Activated naive CD8-positive, alpha-beta T cell treated with anti-CD3 and anti-CD28 coated beads, Interleukin-2, amount 10 ng/mL, durations not matched to agents 7 days and 5 days (primary cell): ENCODE measurements at regions not wholly inside any gene's neighbourhood (a gene's known extent, or its start where the extent isn't known, plus 50 kb on each side); places are given as distances from the start of the nearest gene placed in this dataset.
A peak's percentile ranks its signal among the peaks of the same experiment; 100 is the strongest.

ENCODE experiments used
- ATAC-seq: fragments of 150-1000 bp; cut with Tn5 transposase; one replicate; pipeline ENCODE4 v1.10.0; 2021; ENCODE audit warnings: low read depth, moderate library complexity
- POLR2A ChIA-PET: fragments of 350-600 bp; sonication (Branson Sonifier 250); formaldehyde crosslinking; loops from one replicate; lab custom pipeline; 2021; ENCODE audit warnings: antibody characterized with exemption; lab: Charles Lee
- DNase-seq: peaks from one replicate; pipeline ENCODE4 v3.0.0; 2021
- H3K27ac Mint-ChIP-seq: one replicate; pipeline ENCODE4 v1.8.0; 2022; ENCODE audit warnings: mild to moderate bottlenecking, mixed read lengths
- H3K27me3 Mint-ChIP-seq: one replicate; pipeline ENCODE4 v1.8.0; 2022; ENCODE audit warnings: mild to moderate bottlenecking, moderate library complexity, mixed read lengths
- H3K36me3 Mint-ChIP-seq: one replicate; pipeline ENCODE4 v1.8.0; 2021; ENCODE audit warnings: mild to moderate bottlenecking, mixed read lengths
- H3K4me1 Mint-ChIP-seq: one replicate; pipeline ENCODE4 v1.8.0; 2021; ENCODE audit warnings: mixed read lengths
- H3K4me3 Mint-ChIP-seq: one replicate; pipeline ENCODE4 v1.8.0; 2022; ENCODE audit warnings: mild to moderate bottlenecking, moderate library complexity, mixed read lengths
- H3K9me3 Mint-ChIP-seq: one replicate; pipeline ENCODE4 v1.8.0; 2021; ENCODE audit warnings: mixed read lengths

DNA sequence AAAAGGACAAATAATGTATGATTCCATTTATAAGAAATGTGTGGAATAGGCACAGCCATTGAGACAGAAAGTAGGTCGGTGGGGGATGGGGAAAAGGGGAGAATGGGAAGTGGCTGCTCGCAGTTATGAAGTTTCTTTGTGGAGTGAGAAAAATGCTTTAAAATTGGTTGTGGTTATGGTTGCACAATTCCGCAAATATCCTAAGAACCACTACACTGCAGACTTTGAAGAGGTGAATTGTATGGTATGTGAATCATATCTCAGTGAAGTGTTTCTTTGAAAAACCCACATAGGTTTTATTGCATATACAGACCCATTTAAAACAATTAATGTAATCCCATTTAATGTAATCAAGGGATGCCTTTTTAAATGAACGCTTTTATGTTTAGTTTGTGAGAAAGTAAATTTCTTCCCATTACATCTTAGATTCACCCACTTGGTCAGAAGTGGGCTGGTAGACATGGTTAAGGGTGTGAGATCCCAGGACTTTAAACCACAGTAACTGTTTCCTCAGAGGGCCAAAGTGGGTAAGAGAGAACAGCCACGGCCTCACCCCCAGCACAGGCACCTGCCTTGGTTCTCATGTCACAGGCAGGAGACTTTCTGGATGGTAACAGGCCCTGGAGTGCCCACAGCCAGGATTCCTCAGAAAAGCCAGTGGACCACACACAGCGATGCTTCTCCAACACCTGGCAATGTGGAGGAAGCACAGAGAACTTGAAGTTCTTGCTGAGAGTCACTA lies 119.3 kb upstream of the GJB6 start:
- Mint-ChIP-seq H3K4me1 (peaks cover 7% of the 10 kb centered on the region), H3K27ac (no peak overlapping the region), H3K9me3 (peaks cover 6% of the 10 kb centered on the region), H3K27me3 (peaks cover 3% of the 10 kb centered on the region), H3K4me3 (no peak overlapping the region), H3K36me3 (peaks cover 3% of the 10 kb centered on the region)
- no peak for DNase-seq
- ATAC-seq = no peak
- POLR2A ChIA-PET = no interaction called here

- peaks cover 3% of the 10 kb centered on the region for H3K27me3 Mint-ChIP-seq
- POLR2A ChIA-PET = no interaction called here
- peaks cover 6% of the 10 kb centered on the region for H3K9me3 Mint-ChIP-seq
- no peak overlapping the region for H3K27ac Mint-ChIP-seq
- H3K4me3 Mint-ChIP-seq = no peak overlapping the region
- H3K36me3 Mint-ChIP-seq = peaks cover 3% of the 10 kb centered on the region
- DNase-seq = no peak
- H3K4me1 Mint-ChIP-seq = peaks cover 7% of the 10 kb centered on the region
- no peak for ATAC-seq
Observed at GRCh38 chr13:20350819-20351218, 118.7 kb upstream of the GJB6 start.

DNA sequence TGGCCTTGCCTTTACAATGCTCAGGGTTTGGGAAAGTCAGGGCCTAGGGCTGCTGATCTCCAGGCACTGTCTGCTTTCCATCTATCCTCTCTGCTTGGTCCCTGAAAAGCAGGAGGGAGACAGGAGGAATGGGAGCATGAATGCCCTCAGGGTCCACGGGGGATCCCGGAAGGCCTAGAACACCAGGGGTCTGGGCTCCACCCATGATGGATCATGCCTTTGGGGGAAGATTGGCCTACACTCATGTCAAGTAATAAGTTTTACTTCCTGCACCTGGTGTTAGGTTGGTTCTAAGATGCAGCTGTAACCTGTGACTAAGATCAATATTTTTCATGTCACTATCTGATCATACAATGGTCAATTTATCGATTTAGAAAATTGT lies 118.3 kb upstream of the GJB6 start:
- Mint-ChIP-seq H3K36me3 (peaks cover 3% of the 10 kb centered on the region), H3K27me3 (peaks cover 3% of the 10 kb centered on the region), H3K4me3 (no peak overlapping the region), H3K27ac (no peak overlapping the region), H3K9me3 (peaks cover 6% of the 10 kb centered on the region), H3K4me1 (peaks cover 7% of the 10 kb centered on the region)
- ATAC-seq (no peak), DNase-seq (no peak)
- POLR2A ChIA-PET = no interaction called here

DNA sequence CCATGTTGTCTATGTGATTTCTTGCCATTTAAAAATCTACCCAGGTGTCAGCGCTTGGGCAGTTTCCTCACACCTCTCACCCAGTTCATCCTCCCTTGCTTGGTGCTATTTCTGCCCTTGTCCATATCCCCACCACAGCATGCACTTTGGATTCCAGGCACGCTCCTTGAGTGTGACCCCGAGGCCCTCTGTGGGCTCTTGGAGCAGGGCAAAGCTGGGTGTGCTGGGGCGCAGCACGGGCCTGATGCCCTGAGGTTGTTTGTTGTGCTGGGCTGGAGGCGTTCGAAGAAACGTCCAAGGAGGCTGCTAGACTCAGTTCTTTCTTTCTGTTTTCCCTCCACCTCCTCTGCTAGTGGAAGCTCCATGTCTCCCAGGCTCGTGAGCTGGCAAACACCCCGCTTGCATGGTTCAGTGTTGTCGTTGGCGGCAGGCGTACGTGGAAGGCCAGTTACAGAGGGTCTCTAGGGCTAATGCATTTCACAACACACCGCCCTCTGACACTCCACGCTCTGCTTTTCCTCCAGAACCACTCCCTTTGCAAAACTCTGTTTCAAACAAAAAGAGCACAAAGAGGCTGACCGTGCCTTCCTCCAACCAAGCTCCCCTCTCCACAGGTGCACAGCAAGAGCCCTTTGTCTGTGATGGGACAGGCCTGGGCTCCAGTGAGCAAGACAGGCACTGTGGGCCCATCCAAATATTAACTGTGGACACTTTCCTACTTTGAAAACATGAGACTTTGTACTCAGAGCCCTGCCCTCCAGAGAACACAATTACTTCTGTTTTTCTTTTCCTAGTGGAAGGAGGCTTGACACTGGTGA lies 117.7 kb upstream of the GJB6 start:
- H3K27me3 Mint-ChIP-seq = peaks cover 3% of the 10 kb centered on the region
- POLR2A ChIA-PET = no interaction called here
- H3K27ac Mint-ChIP-seq = peak overlapping the region; percentile 10
- DNase-seq = no peak
- peaks cover 7% of the 10 kb centered on the region for H3K4me1 Mint-ChIP-seq
- no peak overlapping the region for H3K4me3 Mint-ChIP-seq
- no peak for ATAC-seq
- H3K9me3 Mint-ChIP-seq = peaks cover 6% of the 10 kb centered on the region
- H3K36me3 Mint-ChIP-seq = peaks cover 3% of the 10 kb centered on the region

GRCh38 chr13:20348645-20349408 lies 116.7 kb upstream of the GJB6 start:
- Mint-ChIP-seq H3K9me3 (peaks cover 6% of the 10 kb centered on the region), H3K36me3 (peaks cover 3% of the 10 kb centered on the region), H3K4me3 (no peak overlapping the region), H3K27me3 (peaks cover 3% of the 10 kb centered on the region), H3K27ac (peak overlapping the region; percentile 10), H3K4me1 (peaks cover 7% of the 10 kb centered on the region)
- DNase-seq = no peak
- ATAC-seq = no peak
- POLR2A ChIA-PET = no interaction called here

GRCh38 chr13:20348018-20348417 lies 115.9 kb upstream of the GJB6 start:
- Mint-ChIP-seq H3K27ac (no peak overlapping the region), H3K4me1 (peaks cover 7% of the 10 kb centered on the region)
- POLR2A ChIA-PET = no interaction called here

DNA sequence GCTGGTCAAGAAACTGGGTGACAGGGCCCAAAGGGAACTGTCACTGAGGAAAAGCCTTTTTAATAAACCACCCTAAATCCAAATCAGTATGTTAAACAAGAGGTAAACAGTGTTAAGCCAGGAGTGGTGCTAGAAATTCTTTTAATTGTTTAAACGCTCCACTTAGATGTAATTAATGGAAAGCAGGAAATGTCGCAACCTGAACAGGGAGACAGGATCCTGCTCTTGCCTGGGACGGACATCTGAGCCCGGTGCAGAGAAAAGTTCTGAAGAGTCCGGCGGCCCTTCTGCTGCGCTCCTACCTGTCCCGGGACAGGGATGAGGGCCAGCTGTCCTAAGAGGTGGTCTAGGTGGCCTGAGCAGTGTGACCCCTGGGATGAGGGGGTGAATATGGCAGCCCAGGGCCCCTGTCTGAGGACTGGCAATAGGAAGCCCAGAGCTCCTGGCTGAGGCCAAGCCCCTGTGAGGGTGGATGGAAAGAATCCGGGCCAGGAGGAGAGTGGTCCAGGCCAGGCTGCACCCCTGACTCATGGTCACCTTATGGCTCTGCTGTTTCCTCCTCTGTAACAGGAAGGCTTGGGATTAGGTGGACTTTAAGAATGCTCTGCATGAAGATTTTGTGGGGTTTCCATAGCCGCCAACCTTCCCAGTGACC lies 112.8 kb upstream of the GJB6 start:
- Mint-ChIP-seq H3K27me3 (no peaks in the 10 kb centered on the region), H3K36me3 (no peaks in the 10 kb centered on the region), H3K27ac (no peak overlapping the region), H3K4me1 (no peaks in the 10 kb centered on the region), H3K9me3 (peaks cover 4% of the 10 kb centered on the region), H3K4me3 (no peak overlapping the region)
- POLR2A ChIA-PET = no interaction called here
- DNase-seq = no peak
- ATAC-seq = no peak

More at GRCh38 chr13:20348018-20348417, 115.9 kb upstream of the GJB6 start:
- Mint-ChIP-seq H3K9me3 (peaks cover 5% of the 10 kb centered on the region), H3K36me3 (peaks cover 3% of the 10 kb centered on the region), H3K27me3 (peaks cover 1% of the 10 kb centered on the region), H3K4me3 (no peak overlapping the region)
- DNase-seq (no peak), ATAC-seq (no peak)

DNA sequence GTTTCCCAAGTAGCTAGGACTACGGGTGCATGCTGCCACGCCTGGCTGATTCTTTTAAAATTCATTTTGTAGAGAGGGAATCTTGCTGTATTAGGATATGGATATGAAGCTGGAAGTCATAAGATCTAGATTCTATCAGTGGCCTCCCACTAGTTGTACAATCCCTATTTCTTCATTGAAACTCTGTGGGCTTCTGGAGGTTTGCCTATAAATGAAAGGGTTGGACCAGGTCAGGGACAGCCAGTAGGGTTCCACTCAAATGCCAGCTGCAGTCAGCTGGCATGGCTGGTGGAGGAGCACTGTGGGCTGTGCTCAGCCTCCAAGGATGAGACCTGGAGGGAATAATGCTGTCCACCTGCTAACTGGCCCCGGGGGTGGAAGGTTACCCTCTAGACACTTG lies 110.2 kb upstream of the GJB6 start:
- H3K27ac Mint-ChIP-seq = no peak overlapping the region

GRCh38 chr13:20340759-20341171 lies 108.6 kb upstream of the GJB6 start:
- ATAC-seq (no peak), DNase-seq (no peak)
- Mint-ChIP-seq H3K36me3 (no peaks in the 10 kb centered on the region), H3K4me3 (no peak overlapping the region), H3K9me3 (no peaks in the 10 kb centered on the region), H3K4me1 (peaks cover 6% of the 10 kb centered on the region), H3K27me3 (peaks cover 3% of the 10 kb centered on the region), H3K27ac (no peak overlapping the region)
- POLR2A ChIA-PET = interaction anchor here (0.6 kb wide), 1 partner anchor 112 kb away, joined by 3 read pairs; no protein-coding TSS in a partner anchor

More for the DNA sequence above, 110.2 kb upstream of the GJB6 start:
- POLR2A ChIA-PET = no interaction called here
- ATAC-seq = no peak
- H3K27me3 Mint-ChIP-seq = peaks cover under 1% of the 10 kb centered on the region
- H3K36me3 Mint-ChIP-seq = no peaks in the 10 kb centered on the region
- no peak for DNase-seq
- H3K4me3 Mint-ChIP-seq = no peak overlapping the region
- H3K9me3 Mint-ChIP-seq = no peaks in the 10 kb centered on the region
- H3K4me1 Mint-ChIP-seq = peaks cover 2% of the 10 kb centered on the region

GRCh38 chr13:20340136-20340758 lies 108.1 kb upstream of the GJB6 start:
- Mint-ChIP-seq H3K4me3 (no peak overlapping the region), H3K36me3 (no peaks in the 10 kb centered on the region), H3K27me3 (peaks cover 3% of the 10 kb centered on the region), H3K4me1 (peaks cover 6% of the 10 kb centered on the region), H3K27ac (no peak overlapping the region), H3K9me3 (no peaks in the 10 kb centered on the region)
- DNase-seq (no peak), ATAC-seq (no peak)
- POLR2A ChIA-PET = no interaction called here

- no peak for ATAC-seq
- DNase-seq = no peak
- H3K36me3 Mint-ChIP-seq = no peaks in the 10 kb centered on the region
- no peaks in the 10 kb centered on the region for H3K9me3 Mint-ChIP-seq
- H3K4me1 Mint-ChIP-seq = peaks cover 6% of the 10 kb centered on the region
- peaks cover 3% of the 10 kb centered on the region for H3K27me3 Mint-ChIP-seq
- no peak overlapping the region for H3K4me3 Mint-ChIP-seq
- POLR2A ChIA-PET = no interaction called here
- H3K27ac Mint-ChIP-seq = peak overlapping the region; percentile 69
Observed at GRCh38 chr13:20337884-20338551, 105.9 kb upstream of the GJB6 start.

GRCh38 chr13:20336761-20337160 lies 104.6 kb upstream of the GJB6 start:
- ATAC-seq (no peak), DNase-seq (no peak)
- H3K36me3 Mint-ChIP-seq = no peaks in the 10 kb centered on the region
- no peak overlapping the region for H3K4me3 Mint-ChIP-seq
- POLR2A ChIA-PET = no interaction called here
- H3K4me1 Mint-ChIP-seq = peaks cover 6% of the 10 kb centered on the region
- peaks cover 6% of the 10 kb centered on the region for H3K27me3 Mint-ChIP-seq
- H3K27ac Mint-ChIP-seq = no peak overlapping the region
- no peaks in the 10 kb centered on the region for H3K9me3 Mint-ChIP-seq
